Stimulated activated CD4-positive, alpha-beta T cell treated with anti-CD3 and anti-CD28 coated beads, Interleukin-15, amount 100 ng/mL, for 24 hours (primary cell): ENCODE measurements at regions not wholly inside any gene's neighbourhood (a gene's known extent, or its start where the extent isn't known, plus 50 kb on each side); places are given as distances from the start of the nearest gene placed in this dataset.
"Not testable (repeated sequence)": the region's sequence is repeated elsewhere in the genome, so short reads cannot be mapped to it uniquely, and the experiment has no call there.

Experiments used
- DNase-seq: peaks from one replicate; pipeline ENCODE4 v3.0.0-alpha.2; 2020

DNA sequence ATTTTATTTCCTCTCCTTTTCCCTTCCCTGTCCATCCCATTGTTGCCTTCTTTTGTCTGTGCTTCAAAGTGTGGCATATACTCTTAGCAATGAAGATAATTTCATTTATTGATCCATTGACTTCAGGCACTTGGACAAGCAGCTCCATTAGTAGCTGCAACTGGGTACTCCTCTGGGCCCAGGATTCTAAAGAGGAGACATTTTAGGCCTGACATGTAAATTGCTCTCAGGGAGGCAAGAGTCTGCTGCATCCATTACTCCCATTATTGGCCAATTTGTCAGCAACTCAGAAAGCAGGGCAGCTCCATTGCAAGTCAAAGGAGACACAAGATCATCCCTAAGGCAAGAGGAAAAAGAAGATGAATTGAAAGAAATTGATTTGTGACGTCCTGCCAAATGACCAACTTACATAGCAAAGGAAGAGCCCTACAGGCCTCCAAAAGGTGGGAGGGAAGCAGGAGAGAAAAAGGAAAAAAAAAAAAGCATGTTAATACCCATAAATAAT lies 1094.1 kb upstream of the FLRT2 start:
- no peak for DNase-seq

DNA sequence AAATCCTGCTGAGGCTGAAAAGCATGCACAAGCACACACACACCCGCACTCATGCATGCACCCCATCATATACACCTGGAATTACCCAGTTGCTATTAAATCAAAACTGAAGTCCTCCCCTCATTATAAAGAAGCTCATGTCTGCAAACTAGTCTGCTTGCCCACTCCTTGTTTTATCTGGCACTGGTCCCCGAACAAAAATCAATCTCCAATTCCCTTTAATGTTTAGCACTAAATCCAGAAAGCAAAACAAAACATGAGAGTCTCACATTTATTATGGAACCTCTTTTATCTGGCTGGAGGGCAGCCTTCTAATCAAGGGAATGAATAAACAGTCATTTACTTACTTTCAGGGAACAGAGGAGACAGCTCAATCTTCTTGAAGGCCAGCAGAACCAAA lies 1093.4 kb upstream of the FLRT2 start:
- no peak for DNase-seq

DNA sequence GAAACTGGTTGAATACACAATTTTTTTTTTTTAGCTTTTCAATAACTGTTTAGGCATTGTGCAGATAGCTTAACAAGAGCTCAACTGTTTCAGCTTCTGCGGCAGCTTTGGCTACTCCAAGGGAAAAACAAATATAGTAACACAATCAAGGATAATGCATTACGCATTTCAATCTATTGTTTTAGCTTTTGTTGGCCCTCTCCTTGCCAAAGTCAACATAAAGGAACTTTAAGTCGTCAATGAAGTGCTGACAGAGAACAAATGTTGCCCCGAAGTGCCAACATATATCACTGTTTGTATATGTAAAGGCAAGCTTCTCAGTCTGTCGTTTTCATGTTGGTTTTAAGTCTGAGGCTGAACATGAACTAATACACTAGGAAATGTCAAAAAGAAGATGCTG lies 1087.4 kb upstream of the FLRT2 start:
- DNase-seq: no peak

DNA sequence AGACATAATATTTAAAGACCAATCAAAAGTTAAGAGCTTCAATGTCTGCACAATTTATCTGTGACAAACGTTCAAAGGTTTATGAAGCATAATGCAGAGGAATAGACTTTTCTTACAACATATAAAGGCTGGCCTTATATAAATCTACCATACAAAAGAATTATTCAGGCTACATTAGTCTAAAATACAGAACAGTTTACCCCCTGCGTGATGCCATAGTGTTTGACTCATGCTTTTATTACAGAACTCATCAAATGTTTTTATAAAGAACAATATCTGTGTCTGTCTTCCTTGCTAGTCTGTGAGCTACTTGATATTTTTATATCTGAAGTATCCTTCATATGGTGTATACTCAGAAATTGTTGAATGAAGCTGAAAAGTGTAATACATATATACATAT lies 1084.5 kb upstream of the FLRT2 start:
- DNase-seq: no peak

DNA sequence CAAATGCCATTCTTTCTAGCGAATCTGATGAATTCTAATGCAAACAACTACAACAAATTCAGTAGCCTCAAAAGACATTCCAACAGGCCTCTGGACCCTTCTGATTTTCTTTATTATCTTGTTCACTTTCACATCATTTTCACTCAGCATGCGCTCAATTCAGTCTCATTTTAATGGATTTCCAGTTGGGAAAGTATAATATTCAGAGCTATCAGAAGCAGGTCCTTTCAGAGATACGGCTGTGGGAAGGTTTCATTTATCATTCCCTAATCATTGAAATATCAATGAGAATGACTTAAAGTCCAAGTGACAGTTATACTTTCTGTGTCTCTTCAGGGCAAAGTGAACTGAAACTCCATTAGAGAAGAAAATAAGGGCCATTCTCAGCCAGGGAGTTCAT lies 1083.7 kb upstream of the FLRT2 start:
- no peak for DNase-seq

DNA sequence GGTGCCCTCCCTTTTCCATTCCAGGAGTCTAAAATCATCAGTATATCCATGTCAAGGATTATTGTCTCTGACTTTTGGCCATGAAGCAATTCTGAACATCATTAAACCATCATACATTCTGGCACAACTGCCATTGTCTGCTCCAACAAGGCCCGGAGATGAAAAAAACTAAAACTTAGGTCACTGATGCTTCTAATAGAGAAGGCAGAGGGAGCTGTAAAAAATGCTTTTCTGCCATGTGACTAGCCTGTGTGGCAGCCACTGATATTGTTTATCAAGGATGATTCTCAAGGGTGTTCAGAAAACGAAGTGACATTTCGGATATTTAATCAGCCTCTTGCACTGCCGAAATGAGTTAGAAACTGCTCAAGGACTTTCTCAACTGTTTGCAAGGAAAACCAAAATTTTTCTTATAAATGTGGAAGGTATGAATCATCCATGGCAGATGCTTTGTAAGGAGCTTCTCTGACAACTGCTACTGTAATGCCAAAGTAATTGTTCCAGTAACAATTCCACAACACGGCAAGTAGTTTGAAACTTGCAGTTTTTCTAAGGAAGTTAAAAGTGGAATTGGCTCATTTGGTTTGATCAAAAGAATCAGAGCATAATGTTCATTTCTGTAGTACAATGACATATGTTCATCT lies 1076.5 kb upstream of the FLRT2 start:
- no peak for DNase-seq

DNA sequence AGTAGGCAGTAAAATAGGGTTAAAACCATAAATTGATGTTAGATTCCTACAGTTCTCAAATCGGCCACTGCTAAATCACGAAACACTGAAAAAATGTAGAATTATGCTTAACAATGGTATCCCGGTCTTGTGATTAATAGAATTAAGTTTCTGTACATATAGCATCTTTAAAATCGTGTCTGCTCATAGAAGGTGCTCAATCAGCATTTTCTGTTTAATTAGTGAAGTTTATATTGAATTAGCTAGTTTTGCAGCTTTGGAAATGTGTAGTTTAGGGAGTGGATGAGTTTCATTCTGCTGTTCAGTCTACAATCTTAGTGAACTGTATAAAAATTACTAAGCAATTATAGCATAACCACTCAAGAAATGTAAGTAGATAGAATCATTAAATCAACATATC lies 1075.8 kb upstream of the FLRT2 start:
- DNase-seq: no peak

DNA sequence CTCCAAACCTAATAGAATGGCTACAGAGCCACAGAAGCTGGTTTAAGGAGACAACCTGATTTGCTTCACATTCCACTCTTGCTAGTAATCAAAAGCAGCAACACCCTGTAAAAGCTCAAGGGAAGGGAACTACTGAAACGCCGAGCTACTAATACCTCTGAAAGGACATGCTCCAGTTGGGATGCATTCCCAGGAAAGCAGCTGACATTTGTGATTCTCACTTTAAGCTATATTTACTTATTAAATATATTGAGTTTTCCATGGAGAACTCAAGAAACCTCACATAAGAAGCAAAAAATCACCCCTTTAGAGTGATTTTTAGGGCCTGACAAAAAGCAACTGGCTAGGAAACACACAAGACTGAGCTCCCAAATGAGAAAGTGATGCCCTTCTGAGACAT lies 1073.0 kb upstream of the FLRT2 start:
- DNase-seq: no peak

DNA sequence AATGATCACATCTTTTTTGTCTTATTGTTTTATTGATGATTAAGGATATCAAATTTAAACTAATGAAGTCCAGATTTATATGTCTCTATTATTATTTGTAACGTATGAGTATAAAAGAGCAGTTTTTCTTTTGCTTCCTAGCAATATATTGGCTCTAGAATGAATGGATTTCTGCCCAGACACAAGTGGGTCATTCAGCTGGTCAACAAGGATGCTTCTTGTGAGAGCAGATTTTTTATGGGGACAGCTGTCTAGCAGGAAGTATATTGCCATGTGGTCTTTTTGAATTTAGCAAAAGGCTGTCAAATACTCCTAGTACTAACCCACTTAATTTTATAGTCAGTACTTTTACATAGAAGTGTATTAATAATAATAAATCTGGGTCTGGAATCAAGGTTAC lies 1071.1 kb upstream of the FLRT2 start:
- no peak for DNase-seq

DNA sequence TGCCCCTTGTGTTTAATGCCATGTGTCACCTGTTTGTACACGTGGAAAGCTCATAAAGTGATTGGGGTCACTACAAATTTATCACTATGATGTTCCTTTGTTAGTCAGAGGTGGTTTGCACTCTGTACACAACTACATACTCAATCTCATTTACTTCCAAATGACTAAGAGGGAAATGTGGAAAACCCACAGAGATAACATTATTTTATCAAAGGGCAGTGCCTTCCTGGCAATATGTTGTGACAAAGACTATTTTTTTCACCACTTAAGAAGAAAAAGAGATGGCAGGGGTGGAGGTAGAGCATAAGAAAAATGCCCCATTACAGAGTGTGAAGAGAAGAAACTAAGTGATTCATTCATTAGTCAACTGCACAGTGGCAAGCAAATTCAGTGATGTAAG lies 1064.1 kb upstream of the FLRT2 start:
- DNase-seq: no peak

DNA sequence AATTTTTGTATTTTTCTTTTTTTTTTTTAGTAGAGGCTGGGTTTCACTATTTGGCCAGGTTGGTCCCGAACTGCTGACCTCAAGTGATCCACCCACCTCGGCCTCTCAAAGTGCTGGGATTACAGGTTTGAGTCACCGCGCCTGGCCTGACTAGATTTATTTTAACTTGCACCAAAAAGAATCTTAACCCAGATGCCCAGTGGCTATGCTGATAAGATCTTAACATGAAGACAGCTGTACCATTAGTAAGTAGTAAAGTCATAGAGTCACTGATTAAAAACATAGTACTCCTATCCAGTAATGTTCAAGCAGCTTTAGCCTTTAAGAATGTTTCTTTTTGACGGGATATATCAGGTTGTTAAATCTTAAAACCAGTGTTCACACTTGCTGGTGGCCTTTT lies 1061.8 kb upstream of the FLRT2 start:
- DNase-seq: no peak

DNA sequence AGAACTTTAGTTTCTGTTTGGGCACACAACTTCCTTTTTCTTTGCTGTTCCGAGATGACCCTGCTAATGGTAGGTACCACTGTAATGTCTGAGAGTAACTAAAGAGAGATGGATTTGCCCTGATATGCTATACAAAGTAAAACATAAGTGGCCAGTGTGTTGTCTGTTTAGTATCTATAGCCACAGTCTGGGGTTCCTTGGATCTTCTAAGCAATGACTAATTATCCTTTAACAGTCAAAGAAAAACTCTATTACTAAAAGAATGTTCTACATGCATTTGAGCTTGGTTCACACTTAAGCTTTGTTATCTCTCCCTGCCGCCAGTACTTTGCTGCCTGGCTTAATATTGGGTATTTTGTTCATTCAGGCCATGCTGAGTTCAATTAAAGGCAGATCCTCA lies 1051.9 kb upstream of the FLRT2 start:
- DNase-seq: no peak

DNA sequence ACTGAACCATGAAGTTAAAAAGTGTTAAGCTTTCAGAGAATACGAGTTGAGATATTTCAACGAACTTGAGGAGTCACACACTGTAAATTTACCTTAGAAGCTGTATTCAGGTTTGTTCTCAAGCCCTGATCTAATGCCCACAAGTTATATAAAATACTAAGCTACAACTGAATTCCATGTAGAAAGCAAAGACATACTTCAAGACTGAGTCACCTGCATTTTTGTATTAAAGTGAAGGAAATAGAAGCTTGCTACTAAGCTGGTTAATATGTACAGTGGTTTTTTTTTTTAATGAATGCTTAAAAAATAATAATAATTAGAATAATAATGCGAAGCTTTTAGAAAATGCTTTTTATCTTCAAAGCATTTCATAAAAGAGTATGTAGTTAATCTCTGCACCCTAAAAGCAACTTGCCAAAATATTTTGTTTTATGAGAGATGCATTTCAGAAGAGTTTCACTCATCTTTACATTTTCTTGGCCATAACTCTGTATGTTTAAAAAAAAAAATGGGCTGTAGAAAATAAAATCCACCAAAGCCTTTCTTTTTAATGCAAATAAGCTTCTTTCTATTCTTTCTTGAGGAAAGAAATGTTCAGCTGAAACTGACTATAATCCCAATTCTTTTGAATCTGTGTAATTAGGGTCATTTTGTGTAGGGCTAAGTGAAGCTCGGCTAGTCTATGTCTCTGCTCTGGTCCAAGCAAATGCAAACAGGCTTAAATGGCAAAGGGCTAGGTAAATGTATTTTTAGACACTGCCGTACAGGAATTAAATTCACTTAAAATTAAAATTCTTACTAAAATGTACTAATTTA lies 1047.5 kb upstream of the FLRT2 start:
- DNase-seq: no peak

DNA sequence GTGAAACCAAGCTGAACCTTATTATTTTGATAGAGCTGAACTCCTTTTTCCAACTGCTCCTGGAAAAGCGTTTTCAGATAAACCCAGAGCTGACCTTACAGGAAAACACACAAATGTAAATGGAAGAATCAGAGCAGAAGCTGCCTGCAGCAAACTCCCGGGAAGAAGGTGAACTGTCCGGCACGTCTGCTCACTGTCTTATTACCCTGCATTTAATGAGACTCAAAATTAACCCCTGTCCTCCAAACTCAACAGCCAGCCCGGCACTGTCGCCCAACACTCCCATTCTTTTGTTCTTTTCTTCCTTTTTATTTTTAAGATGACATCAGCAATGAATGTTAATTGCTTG lies 1046.9 kb upstream of the FLRT2 start:
- no peak for DNase-seq

DNA sequence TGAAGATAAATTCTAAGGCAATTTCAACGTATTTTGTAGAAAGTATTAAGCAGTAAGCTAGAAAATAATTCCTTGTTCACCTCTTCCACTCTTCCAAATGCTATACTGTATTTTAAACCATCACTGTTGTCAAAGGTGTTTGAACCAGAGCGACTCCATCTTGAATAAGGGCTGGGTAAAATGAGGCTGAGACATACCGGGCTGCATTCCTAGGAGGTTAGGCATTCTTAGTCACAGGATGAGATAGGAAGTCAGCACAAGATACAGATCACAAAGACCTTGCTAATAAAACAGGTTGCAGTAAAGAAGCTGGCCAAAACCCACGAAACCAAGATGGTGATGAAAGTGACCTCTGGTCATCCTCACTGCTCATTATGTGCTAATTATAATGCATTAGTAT lies 1045.7 kb upstream of the FLRT2 start:
- not testable (repeated sequence) for DNase-seq

DNA sequence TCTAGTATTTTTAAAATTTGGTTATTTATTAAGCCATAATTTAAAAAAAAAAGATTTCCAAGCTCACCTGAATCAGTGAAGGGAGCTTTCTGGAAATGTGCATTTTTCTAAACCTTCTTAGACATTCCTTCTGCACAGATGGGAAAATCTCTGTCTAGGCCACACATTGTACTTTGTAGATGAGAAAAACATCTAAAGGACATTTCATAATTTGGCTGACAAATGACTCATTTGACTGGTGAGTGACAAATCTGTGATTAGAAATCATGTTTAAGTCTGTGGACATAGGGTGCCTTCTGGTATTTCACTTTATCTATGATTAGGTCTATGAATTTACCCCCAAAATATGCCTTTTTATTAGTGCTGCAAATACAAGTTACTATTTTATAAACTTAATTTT lies 1044.9 kb upstream of the FLRT2 start:
- DNase-seq: no peak

DNA sequence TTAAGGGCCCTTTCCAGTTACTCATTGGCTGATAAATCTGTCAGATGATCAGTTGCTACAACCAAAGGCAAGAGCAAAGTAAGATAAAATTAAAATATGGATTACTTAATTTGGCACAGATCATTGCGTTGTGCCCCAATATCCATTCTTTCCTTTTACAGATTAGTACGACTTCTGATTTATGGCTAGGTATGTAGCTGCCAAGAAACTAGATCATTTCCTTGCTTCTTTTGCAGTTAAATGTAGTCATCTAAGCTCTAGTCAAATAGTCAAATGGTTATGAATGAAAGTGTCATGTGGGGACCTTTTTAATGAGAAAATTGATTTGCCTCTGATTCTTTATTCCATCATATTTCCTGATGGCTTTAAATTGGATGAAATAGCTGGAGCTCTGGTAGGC lies 1039.9 kb upstream of the FLRT2 start:
- no peak for DNase-seq

DNA sequence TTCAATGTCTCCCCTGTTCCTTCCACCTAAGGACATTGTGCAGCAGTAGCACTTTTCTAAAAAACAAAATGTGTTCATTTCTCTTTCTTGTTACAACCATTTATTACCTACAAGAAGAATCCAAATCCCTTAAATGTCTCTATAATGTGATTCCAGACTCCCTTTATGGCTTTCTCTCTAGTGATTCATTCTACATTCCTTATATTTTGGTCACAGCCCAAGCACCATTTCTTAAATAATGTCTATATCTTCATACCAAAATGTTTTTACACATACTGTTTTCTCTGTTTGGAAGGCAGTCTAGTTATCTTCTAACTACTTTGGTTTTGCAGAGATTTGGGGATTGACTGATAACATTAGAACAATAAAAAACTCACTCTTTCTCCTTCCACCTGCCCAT lies 1037.3 kb upstream of the FLRT2 start:
- no peak for DNase-seq

DNA sequence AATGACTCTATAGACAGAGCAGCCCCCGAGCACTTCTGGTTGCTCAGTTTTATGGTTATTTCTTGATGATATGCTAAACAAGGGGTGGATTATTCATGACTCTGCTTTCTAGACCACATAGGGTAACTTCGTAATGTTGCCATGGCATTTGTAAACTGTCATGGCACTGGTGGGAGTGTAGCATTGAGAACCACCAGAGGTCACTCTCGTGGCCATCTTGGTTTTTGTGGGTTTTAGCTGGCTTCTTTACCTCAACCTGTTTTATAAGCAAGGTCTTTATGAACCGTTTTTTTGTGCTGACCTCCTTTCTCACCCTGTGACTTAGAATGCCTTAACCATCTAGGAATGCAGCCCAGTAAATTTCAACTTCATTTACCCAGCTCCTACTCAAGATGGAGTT lies 1036.2 kb upstream of the FLRT2 start:
- DNase-seq: no peak

DNA sequence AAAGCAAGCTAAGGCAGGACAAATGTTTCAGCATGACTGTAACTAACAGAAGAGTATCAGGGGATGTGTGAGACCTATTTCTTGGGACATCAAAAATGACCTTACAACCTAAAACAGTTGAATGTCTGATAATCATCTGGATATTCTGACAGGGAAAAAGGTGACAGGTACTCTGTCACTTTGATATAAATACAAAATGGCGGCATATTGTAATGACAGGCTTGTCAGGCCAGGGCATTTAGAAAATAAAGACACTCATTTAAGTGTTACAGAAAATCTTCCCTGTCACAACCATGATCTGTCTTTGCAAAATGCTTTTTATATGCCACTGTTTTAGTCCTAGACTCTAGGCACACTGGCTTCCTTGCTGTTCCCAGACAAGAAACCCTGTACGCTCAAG lies 1033.3 kb upstream of the FLRT2 start:
- DNase-seq: no peak

DNA sequence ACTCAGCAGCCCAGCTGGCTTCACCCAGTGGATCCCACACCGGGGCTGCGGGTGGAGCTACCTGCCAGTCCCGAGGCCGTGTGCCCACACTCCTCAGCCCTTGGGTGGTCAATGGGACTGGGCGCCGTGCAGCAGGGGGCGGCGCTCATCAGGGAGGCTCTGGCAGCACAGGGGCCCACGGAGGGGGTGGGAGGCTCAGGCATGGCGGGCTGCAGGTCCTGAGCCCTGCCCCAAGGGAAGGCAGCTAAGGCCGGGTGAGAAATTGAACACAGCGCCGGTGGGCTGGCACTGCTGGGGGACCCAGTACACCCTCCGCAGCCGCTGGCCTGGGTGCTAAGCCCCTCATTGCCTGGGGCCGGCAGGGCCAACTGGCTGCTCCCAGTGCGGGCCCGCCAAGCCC lies 1017.1 kb upstream of the FLRT2 start:
- not testable (repeated sequence) for DNase-seq

DNA sequence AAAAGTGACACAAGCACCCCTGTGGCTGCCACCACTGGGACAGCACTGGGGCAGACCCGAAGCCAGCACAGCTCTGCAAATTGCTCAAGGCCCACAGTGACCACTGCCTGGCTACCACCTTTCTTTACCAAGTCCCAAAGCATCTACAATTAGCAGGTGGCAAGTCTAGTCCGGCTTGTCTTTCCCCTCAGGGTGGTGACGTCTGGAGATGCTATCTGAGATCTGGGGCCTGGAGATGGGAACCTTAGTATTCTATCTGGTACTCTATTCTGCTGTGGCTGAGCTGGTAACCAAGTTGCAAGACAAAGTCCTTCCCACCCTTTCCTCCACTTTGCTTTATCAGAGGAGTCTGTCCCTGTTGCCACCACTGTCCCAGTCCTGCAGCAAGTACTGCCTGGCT lies 1010.1 kb upstream of the FLRT2 start:
- no peak for DNase-seq

DNA sequence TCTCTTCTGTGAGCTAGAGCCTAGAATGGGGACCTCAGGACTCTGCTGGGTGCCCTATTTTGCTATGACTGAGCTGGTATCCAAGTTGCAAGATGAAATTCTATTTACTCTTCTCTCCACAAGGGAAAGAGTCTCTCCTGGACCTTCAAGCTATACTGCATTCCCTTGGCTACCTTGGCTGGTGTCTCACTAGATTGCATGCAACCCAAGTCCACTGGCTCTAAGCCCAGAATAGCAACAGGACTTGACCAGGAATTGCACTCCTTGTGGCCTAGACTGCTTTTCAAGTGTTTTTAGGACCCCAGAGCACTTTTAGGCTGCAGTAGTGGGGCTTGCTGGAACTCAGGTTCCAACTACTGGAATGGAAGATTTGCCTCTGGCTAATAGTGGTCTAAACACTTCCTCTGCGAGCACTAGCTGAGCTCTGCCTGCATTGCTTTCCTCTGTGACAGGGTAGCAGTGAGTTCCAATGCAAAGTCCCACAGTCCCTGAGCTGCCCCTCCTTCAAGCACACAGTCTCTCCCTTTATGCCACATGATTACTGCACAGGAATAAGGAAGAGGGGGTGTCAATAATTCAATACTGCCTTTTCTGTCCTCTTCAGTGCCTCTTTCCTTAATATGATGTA lies 1009.1 kb upstream of the FLRT2 start:
- DNase-seq: no peak

DNA sequence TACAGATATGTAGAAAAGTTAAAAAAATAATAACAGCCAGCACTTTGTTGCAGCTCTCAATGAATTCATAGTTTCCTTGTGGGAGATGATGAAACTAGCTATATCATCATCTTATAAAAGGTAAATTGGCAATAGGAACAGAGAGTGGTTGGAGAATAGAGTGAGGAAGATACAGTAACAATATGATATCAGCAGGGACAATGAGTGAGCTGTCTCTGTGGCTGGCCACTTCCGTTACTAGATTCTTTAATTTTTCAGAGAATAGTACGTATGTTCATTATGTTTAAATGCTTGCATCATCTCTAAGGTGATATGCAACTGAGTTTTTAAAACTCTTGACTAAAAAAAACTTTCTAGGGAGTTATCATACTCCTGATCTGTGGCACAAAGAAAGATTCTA lies 1006.2 kb upstream of the FLRT2 start:
- DNase-seq: no peak
